Kidney tubule cell (primary cell): ENCODE measurements at regions not wholly inside any gene's neighbourhood (a gene's known extent, or its start where the extent isn't known, plus 50 kb on each side); places are given as distances from the start of the nearest gene placed in this dataset.
"Not testable (repeated sequence)": the region's sequence is repeated elsewhere in the genome, so short reads cannot be mapped to it uniquely, and the experiment has no call there.

Source experiments
- DNase-seq: peaks from one replicate; pipeline ENCODE4 v3.0.0-alpha.2; 2018; ENCODE audit warnings: low spot score

DNA sequence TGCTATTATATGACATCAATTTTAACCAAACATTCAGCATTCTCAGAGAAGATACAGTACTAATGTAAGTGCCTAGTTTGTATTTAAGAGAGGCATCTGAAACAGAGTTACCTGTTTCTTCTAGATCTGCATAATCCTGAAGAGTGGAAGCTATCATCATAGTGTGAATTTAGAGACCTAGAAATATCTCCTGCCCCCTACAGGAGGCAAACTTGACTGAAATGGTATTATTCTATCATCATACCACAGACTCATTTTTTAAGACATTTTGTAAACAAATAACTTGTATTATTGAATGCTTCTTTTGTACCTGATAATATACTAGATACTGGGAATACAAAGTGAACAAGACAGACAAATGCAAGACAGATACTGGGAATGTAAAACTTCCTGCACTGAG, 216.8 kb upstream of the RPS23 start:
- DNase-seq = peak; percentile 2

DNA sequence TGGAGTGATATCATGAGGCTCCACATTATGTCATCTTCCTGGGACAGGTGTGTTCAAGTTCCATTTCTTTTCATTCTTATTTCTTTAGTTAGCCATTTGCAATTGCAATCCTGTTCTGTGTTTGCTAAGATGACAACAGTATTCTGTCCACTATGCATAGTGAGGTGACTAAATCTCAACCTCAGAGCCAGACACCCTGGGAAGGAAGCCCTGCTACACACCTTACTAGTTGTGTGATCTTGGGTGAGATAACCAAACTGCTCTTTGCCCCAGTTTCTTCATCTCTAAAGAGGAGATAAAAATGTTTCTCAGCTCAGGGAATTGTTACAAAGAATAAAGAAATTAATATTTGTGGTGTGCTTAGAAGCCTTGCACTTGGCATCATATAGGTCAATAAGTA, 215.1 kb upstream of the RPS23 start:
- no peak for DNase-seq

DNA sequence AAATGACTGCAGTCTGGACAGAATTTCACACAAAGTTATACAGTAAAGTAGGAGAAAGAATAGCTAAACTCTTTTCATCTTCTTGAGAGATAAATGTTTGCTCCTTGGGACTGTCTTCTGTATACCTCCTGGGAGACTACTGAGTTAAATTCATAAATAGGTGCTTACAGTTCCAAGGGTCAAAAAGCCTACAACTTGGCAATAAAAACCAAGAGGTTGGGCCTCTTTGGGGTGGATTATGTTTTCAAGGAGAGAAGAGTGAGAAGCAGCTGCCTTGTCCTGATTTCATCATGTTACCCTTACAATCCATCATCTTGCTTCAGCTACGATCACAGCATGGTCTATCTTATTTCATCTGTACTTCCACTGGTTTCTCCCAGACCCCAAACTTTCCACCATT, 213.2 kb upstream of the RPS23 start:
- DNase-seq = no peak

DNA sequence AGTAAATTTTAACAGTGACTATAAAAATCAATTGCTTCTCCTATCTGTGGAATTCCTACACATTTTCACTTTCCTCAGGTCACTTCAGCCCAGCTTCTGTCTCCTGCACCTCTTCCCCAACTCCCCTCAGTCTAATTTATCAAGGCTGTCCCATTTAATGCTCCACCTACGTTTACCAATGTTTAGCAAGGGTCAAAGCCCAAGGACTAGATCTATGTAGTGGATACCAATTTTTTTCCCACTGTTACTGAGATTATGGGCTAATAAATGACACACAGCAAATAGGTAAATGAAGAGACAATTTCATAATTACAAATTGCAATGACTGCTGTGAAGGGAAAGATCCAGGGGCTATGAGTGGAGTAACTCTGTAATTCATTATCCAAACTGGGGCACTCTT, 211.5 kb upstream of the RPS23 start:
- no peak for DNase-seq

DNA sequence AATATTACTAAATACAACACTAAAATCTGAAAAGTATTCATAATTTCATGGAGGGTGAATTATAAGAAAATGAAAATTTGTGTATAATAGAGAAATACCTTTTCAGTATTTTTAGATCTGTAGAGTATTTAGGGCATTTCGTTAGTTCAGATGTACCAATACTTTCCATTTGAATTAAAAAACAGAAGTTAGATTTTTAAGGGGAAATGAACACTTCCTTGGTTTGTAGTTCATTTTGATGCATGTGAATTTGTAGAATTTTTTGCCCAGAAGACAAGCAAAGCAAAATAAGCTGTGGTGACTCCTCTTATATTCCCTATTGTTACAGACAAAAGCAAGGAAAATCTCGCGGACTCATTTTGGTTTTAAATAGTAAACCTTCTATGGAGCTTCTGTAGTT, 209.0 kb upstream of the RPS23 start:
- no peak for DNase-seq

DNA sequence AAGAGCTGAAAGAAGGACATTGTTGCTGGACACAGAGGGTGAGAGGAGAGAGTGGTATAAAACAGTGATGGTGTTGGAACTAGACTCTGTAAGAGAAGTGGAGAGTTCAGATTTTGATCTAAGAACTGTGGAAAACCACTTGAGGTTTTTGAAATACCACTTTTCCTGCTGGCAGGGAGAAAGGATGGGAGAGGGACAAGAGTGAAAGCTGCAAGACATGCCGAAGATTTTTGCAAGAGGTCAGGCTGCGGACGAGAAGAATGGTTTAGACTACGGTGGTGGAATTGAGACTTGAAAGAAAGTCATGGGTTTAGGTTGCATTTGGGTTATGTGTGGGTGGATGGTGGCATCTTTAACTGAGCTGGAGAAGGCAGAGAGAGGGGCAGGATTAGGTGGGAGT, 202.2 kb upstream of the RPS23 start:
- DNase-seq = no peak

DNA sequence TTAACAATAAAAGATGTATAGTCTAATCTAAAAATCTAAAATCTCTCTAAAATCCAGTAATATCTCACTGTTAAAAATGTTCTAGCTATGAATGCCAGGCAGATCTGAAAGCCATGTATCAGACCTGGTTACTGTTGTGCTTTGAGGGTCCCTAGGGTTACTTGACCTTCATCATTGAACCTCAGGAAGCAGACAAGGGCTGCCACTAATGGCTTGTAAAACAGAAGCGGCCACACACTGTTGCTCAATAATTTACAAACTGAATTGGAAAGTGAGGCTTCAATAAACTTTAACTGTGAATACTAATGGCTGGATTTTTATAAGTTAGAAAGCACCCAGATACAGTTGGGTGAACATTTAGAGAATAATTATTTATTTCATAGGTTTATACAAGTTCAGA, 198.0 kb upstream of the RPS23 start:
- DNase-seq = peak; percentile 5

- DNase-seq = no peak
These were observed 195.1 kb upstream of the RPS23 start for GRCh38 chr5:82473262-82473661.

GRCh38 chr5:82470185-82470994, 192.2 kb upstream of the RPS23 start:
- no peak for DNase-seq

GRCh38 chr5:82466986-82467561, 188.9 kb upstream of the RPS23 start:
- DNase-seq = no peak

GRCh38 chr5:82465235-82465634, 187.1 kb upstream of the RPS23 start:
- DNase-seq = no peak

GRCh38 chr5:82459626-82460025, 181.5 kb upstream of the RPS23 start:
- DNase-seq = no peak

GRCh38 chr5:82455317-82455716, 177.2 kb upstream of the RPS23 start:
- not testable (repeated sequence) for DNase-seq

DNA sequence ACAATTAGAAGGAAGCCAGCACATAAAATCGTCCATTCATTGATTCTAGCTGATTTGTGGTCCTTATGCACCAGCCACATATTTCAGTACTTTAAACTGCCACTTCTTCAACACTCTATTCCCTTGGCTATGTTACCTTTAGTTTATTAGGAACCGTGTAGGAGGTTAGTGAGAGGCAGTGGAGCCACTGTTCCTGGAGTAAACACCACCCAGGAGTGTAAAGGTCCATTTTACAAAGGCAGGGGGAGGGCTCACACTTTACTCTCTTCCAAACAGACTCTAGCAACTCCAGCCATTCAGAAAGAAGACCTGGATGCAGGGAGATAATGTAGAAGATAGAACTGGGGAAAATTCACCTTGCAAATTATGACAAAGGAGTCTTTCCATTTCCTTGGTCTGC, 170.2 kb upstream of the RPS23 start:
- DNase-seq = no peak

DNA sequence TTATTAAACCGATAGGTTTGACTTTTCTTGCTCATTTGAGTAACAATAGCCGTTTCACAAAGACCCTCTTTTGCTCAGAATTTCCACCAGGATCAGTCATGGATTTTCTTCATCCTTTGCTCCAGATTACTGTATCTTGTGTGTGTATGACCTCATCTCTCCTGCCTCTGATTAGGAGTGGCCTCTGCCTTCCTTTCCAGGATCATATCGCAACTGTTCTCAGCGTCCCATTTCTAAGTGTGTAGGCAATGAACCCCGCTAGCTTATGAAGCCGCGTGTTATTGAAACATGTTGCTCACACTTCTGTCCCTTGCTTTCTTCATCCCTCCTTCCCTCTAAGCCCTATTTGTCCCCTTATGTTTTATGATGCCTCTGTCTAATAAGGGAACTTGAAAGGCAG, 169.8 kb upstream of the RPS23 start:
- no peak for DNase-seq

DNA sequence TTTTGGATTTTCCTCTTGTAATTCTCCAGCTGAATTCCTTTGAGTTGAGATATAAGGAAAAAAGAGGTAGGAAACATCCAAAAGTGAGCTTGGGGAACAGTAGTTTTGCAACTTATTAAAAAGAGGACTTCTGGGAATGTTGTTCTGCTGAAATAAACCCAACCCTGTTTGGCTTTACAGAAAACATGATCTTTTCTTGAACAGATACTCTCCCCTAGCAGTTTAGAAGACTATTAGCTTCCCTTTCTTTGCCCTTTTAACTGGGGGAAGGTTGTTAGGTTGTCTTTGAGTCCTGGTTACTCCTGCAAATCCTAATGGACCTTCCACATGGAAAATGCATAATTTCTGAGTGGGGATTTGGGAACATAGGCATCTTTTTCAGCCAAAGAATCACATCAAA, 168.7 kb upstream of the RPS23 start:
- DNase-seq = no peak

- no peak for DNase-seq
These were observed 167.7 kb upstream of the RPS23 start for GRCh38 chr5:82445726-82446335.

DNA sequence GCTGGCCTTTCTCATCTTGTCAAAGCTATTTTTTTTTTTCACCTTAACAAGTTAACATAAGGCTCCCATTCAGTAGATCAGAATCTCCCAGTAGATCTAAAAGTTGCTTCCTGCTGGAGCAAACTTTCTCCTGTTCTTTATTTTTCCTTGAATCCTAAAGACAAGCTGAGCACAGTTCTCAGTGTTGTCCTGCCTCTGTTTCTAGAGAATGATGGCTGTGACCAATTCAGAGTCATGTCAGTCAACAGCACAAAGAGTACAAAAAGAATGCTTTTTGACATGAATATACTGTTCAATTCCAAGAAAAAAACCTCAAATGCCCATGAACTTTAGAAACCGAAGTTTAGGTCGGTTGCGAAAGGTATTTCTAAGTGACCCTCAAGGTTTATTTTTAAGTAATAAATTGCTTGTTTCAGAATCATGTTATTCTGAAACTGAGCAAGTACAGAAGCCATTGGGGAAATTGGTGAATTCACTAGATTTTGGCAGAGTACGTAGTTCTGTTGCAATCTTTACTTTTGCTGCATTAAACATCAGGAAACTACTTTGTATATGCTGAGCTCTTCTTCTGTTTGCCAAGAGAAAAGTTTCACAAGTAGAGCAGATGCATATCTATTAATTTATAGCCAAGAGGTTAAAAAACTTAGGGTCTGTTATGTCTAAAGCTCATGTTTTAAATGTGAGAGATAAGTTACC, 161.7 kb upstream of the RPS23 start:
- DNase-seq = no peak

- not testable (repeated sequence) for DNase-seq
These were observed 159.4 kb upstream of the RPS23 start for GRCh38 chr5:82437565-82437964.

DNA sequence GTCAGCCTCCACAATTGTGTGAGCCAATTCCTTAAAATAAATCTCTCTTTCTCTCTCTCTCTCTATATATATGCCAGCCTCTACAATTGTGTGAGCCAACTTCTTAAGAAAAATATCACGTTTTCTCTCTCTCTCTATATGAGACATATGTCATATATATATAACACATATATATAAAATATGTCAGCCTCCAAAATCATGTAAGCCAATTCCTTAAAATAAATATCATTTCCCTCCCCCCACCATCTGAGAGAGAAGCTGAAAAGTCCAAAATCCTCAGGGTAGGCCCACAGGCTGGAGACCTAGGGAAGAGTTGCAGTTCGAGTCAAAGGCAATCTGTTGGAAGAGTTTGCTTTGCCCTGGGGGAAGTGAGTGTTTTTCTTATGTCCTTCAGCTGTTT, 158.1 kb upstream of the RPS23 start:
- DNase-seq = no peak

DNA sequence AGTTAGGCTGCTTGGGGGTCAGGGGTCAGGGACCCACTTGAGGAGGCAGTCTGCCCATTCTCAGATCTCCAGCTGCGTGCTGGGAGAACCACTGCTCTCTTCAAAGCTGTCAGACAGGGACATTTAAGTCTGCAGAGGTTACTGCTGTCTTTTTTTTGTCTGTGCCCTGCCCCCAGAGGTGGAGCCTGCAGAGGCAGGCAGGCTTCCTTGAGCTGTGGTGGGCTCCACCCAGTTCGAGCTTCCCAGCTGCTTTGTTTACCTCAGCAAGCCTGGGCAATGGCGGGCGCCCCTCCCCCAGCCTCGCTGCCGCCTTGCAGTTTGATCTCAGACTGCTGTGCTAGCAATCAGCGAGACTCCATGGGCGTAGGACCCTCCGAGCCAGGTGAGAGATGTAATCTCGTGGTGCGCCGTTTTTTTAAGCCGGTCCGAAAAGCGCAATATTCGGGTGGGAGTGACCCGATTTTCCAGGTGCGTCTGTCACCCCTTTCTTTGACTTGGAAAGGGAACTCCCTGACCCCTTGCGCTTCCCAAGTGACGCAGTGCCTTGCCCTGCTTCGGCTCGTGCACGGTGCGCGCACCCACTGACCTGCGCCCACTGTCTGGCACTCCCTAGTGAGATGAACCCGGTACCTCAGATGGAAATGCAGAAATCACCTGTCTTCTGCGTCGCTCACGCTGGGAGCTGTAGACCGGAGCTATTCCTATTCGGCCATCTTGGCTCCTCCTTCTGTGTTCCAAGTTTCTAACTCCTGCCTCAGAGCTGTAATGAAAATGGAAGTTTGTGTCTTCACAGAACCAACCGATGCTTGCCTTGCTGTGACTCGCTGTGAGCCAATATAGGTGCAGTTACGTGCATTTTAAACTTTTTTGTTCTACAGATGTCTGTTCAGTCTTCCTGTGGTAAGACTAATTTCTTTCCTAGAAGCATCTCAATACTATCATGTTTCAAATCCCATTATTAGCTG, 156.8 kb upstream of the RPS23 start:
- not testable (repeated sequence) for DNase-seq
